ENCODE measurements at regions not wholly inside any gene's neighbourhood (a gene's known extent, or its start where the extent isn't known, plus 50 kb on each side); places are given as distances from the start of the nearest gene placed in this dataset.

- DNase-seq = no peak
Observed at GRCh38 chr5:3736926-3737325, 141.3 kb downstream of the IRX1 start.

GRCh38 chr5:3738919-3739318, 143.3 kb downstream of the IRX1 start:
- DNase-seq = no peak

GRCh38 chr5:3740546-3741373, 145.1 kb downstream of the IRX1 start:
- DNase-seq = no peak

- no peak for DNase-seq
Observed at GRCh38 chr5:3741374-3741770, 145.7 kb downstream of the IRX1 start.

GRCh38 chr5:3742750-3743149, 147.1 kb downstream of the IRX1 start:
- DNase-seq = no peak

- no peak for DNase-seq
Observed at GRCh38 chr5:3751846-3752245, 156.2 kb downstream of the IRX1 start.

- DNase-seq = no peak
Observed at GRCh38 chr5:3778000-3778550, 182.4 kb downstream of the IRX1 start.

- DNase-seq = no peak
Observed at GRCh38 chr5:3778945-3779344, 183.3 kb downstream of the IRX1 start.

GRCh38 chr5:3780278-3780677, 184.6 kb downstream of the IRX1 start:
- DNase-seq = no peak

GRCh38 chr5:3780907-3781306, 185.3 kb downstream of the IRX1 start:
- DNase-seq = no peak

- no peak for DNase-seq
Observed at GRCh38 chr5:3784854-3785253, 189.2 kb downstream of the IRX1 start.

GRCh38 chr5:3786165-3786564, 190.5 kb downstream of the IRX1 start:
- no peak for DNase-seq

- no peak for DNase-seq
Observed at GRCh38 chr5:3786891-3787430, 191.3 kb downstream of the IRX1 start.

GRCh38 chr5:3787604-3788003, 192.0 kb downstream of the IRX1 start:
- no peak for DNase-seq

GRCh38 chr5:3789519-3790193, 194.0 kb downstream of the IRX1 start:
- no peak for DNase-seq

GRCh38 chr5:3793162-3793561, 197.5 kb downstream of the IRX1 start:
- DNase-seq = no peak

GRCh38 chr5:3794611-3795010, 199.0 kb downstream of the IRX1 start:
- DNase-seq = no peak

- DNase-seq = no peak
Observed at GRCh38 chr5:3796736-3797135, 201.1 kb downstream of the IRX1 start.

- DNase-seq = no peak
Observed at GRCh38 chr5:3801967-3802366, 206.3 kb downstream of the IRX1 start.

- no peak for DNase-seq
Observed at GRCh38 chr5:3809455-3809854, 213.8 kb downstream of the IRX1 start.

- DNase-seq = no peak
Observed at GRCh38 chr5:3811116-3811515, 215.5 kb downstream of the IRX1 start.

- DNase-seq = no peak
Observed at GRCh38 chr5:3818624-3819023, 223.0 kb downstream of the IRX1 start.

- DNase-seq = no peak
Observed at GRCh38 chr5:3825531-3826451, 230.2 kb downstream of the IRX1 start.
